GM19240 (cell line): ENCODE measurements at regions not wholly inside any gene's neighbourhood (a gene's known extent, or its start where the extent isn't known, plus 50 kb on each side); places are given as distances from the start of the nearest gene placed in this dataset.

Source experiments
- DNase-seq: peaks from one replicate; pipeline ENCODE4 v3.0.0; 2011; ENCODE audit warnings: low spot score; ENCODE audit not compliant: insufficient read length

DNA sequence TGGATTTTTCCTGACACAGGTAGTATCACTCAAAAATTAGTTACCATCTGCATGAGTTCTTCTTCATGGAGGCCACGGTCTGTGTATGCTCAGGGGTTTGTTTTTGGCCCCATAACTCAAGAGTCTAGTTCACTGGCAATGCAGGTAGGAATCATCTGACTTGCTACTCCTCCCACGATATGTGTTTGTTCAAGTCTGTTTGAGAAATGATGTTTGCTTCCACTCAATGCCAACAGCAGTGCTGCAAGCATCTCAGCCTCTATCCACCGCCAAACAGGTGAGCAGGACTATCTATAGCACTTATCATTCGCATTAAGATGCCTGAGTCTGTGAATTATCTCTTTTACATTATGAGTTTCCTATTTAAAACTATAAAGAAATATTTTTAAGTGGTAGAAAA is 264.8 kb upstream of the PTGER4 start:
- no peak for DNase-seq

DNA sequence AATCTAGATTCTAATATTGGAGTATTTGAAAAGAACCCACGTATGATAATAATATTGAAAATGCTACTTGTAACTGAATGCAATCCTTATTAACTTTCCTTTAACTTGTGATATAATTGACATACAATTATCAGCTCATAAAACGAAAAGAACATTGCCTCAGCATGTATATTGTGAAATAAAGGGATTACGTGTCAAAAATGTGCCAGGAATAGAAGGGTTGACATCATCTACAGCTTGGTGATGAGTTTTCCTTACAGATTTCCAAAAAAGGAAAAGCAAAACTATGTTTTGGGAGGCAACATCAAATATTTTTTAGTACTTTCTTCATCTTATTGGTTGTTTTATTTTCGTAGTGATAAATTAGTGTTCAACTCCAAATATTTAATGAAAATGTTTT is 266.0 kb upstream of the PTGER4 start:
- no peak for DNase-seq

DNA sequence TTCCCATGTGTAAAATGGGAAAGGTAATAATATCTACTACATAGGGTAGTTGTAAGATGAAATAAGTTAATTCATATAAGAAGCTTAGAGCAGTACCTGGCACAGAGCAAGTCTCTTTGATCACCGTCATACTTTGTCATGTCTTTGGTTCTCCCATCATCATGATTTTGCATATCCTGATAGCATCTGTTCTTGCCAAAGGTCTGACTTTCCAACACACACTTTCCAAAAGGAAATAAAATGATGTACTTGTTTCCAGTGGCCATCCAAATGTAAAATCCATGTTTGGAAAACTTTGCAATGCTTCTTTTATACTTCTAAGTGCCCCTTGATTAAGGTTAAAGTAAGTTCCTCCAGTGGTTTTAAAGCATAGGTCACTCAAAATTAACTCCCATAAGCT is 266.9 kb upstream of the PTGER4 start:
- DNase-seq, result no peak

DNA sequence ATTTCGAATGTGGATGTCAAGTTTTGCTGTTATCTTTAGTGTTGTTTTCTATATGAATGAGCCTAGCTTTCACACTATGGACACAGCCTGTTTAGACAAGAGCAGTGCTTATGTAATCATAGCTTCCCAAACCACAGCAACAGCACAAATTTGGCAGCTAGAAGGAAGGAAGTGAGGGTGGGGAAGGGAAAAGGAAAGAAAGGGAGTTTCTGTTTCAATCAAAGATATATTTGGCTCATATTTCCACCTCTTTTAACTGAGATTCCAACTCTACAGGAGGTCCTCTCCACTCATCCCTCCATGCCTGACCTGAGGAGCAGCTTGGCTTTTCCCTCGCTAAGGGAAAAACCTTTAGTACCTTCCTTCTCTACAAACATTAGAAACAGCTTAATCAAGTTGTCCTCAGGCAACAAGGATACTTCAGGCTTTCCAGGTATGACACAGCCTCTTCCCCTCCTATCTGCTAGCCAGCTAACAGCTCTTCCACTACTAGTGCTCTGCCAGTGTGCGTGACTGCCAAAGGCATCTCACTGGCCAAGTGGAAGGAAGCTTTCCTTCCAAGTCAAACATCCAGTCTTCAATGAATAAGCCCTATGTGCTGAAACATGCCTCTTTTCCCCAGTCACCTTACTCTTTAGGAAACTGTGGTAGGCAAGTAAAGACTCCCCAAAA is 268.6 kb upstream of the PTGER4 start:
- DNase-seq, result no peak

DNA sequence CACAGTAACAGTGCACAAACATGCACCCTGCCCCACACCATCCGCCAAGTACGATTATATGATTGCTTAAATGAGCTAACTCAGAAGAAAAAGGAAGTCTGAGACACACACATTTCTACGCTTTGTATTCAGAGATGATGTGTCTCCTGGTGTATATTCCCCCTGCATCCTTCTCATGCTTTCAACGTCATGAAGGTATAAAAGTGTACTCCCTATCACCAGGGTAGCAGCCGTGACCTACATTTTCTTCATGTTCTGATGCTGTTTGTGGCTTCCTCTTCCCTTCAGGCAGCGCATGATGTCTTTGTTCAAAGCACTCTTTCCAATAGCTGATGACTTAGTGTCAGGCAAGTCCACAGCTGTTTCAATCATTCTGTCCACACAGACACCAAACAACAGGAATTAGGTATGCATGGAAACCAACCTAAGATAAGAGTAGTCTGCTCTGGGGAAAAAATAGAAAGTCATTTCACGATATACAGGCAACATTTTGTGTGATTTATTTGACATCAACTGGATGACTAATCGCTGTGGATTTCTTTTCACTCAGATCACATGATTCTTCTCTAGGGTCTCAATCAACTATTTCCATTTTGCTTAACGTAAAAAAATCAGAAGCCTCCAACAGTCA is 269.4 kb upstream of the PTGER4 start:
- no peak for DNase-seq

DNA sequence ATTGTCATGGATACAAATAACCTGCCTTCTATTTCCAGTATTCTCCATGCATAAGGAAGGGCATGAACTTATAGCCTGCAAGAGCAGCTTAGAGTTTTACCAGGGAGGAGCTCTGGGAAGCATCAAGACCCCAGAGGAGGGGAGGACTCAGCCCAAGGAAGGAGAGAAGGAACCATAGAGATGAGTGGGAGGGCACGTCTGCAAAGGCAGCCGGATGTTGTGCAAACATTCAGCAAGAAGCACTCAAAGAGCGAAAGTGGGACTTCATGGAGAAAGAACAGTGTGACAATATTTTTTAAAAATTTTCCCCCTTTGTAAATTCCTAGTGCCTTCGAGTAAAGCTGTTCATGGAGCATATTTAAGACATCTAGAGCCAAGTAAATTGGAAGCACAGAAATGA is 270.1 kb upstream of the PTGER4 start:
- DNase-seq, result no peak

DNA sequence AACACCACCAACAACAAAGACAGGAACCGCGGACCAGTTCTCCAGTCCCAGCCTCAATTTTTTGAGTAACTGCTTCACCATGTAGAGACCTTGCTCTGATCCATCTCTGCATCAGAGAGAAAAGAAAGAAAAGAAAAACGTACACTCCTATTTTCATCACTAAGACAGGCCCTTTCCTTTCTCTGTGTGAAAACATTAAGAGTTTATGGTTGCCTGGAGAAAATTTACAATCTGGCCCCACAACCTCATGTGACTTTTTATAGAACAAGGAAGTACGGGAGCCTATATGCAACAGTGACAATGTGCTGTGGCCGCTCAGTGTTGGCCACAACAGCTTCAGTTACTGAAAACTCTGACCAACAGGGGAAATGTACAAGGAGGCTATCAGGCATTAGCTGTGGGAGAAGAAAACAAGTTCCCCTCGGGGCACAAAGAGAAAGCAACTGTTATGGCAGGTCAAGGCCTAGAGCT is 272.9 kb upstream of the PTGER4 start:
- DNase-seq, result no peak

DNA sequence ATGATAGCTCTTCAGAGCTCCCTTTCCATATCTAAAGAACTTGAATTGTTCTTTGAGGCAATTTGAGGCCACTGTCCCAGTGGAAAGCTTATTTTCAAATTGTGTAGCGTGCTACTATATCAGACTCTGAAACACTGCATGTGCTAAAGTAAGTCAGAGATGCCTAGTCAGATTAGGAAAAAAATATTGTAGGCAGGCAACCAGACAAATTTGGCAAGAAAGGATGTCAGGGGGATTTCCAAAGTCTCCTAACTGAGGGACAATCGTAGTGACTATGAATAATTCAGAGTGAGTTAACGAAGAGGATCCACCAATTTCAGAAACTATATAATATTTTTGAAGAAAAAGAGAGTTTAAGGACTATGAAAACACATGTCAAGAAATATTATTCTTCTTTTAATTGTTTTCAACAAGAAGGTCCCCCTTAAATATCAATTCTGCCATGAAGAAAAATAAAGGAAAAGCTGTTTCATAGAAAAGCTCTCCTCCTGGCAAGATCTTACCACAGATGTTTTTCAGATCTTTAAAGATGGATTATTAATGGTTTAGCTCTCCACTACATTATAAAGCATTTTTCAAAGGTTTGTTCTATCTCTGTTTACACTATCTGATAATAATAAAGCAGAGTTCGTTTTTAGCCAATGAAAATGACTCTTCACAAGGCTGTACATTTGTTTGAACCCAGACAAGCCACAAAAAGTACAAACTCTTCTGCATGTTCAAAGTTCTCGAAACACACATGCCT is 273.5 kb upstream of the PTGER4 start:
- DNase-seq, result no peak

DNA sequence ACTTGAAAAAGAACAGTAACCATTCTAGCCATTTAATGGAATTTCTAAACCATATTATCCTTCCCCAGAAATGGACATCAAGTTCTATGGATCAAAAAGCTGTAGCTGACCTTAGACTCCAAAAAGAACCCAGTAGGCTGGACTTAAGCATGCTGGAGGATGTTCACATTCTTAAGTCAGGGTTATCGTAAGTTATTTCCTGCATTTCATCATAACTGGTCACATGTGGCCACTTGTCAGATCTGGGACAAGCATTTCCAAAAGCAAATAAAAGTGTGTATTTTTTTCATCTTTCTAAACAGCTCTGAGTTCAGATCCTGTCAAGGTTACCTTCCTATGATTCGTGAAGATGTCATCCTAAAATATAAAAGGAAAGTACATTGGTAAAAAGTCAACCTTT is 274.5 kb upstream of the PTGER4 start:
- DNase-seq, result no peak

DNA sequence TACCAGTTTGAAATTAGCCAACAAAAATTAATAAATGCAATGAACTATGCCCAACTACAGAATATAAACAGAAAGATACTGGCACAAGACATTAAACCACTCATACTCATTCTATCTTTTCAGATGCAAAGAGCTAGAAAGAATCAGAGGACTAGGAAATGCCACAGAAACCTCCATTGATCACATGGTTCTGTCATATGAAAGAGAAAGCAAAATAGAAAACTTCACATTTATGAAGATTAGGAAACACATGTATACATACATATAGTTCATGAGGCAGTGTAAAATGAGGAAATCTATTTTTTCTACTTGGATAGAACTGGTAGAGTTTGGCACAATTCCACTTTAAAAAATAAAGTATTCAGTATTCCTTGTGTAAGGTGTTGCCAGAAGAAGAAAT is 275.1 kb upstream of the PTGER4 start:
- no peak for DNase-seq

DNA sequence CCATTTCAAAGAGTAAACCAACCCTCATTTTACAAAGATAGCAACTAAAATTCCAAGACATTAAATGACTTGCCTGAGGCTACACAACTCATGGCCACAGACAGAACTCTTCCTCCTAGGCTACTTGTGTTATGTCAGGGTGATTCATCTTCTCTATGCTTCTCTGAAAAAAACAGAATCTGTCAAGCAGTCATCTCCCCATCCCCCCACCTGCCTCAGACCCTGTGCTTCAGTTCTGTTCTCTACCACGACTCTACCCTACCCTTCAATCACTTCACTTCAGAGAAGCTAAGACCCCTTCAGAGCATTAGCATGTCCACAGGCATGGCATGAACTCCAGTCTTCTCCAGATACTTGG is 277.7 kb upstream of the PTGER4 start:
- no peak for DNase-seq

DNA sequence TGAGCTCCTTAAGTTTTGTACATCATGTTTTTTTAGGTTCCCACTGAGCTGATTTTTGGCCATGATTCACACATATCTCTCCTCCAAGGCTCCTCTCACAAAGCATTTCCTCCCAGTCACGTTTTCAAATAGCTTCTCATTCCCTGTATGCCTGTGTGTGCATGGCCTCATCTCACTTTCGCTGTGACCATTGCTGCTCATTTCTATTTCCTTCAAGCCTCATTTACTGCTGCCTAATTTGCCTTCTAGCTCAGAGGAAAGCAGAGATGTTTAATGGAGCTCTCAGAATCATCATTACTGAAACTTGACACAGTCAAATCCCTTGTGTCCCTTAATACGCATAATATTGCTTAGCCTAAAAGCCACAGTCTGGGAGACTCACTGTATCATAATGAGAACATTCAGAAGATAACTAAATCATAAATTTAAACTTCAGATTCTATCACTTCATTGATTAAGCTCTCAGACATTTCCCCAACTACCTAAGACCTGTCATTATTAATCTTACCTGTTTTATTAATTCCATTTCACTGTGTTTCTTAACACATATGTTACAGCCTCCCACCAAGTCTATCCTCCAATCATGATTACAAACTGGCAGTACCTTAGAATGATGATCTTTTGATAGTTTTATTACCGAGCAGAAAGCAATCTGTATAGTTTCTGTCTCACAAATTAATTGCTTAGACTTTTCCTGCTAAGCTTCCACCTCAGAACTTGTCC is 278.3 kb upstream of the PTGER4 start:
- DNase-seq, result no peak

DNA sequence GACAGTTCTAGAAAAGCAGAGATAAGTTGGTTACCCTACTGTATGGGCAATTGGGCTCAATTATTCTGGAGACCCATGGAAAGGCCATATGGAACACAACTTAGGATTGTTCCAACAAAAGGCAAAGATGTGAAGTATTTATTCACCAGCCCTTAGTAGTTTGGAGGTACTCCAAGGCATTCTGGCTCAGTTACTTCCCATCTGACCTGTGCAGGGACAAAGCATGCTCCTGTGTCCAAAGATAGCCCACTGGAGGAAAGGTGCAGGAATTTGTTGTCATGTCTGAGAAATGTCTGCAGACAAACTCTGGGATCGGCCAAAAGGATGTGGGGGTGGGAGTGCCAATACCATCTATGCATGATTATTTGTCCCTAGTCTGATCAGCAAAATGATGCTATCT is 279.5 kb upstream of the PTGER4 start:
- DNase-seq, result no peak

DNA sequence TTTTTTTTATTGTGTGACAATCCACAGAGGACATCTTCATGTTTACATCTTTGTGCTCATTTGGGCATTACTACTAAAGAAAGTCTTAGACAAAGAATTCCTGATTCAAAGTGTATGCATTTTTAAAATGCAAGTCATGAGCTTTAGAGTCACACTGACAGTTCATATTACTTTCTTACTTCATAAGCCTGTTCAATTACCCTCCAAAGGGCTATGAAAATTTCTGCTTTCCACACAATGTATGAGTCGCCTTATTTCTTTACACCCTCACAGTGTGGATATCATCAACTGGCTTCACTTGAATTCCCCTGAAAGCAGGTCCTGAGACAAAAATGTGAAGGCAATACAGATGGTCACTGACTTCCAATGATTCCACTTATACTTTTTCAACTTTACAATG is 280.4 kb upstream of the PTGER4 start:
- DNase-seq, result no peak

DNA sequence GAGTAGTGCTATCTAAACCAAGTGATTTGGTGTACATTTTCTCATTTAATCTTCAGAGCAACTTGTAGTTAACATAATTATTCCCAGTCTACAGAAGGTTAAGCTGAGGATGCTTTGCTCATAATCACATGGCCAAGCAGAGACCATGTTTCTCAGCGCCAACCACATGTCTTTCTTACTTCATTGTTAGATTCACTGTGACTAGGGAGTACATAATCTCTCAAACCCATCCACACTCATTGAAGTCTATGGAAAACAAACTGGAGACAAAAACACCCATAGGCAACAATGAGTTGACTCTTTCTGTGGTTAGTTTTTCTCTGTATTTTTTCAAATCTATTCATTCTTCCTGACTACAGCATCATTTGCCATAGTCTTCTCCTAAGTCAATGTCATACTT is 281.7 kb upstream of the PTGER4 start:
- no peak for DNase-seq

DNA sequence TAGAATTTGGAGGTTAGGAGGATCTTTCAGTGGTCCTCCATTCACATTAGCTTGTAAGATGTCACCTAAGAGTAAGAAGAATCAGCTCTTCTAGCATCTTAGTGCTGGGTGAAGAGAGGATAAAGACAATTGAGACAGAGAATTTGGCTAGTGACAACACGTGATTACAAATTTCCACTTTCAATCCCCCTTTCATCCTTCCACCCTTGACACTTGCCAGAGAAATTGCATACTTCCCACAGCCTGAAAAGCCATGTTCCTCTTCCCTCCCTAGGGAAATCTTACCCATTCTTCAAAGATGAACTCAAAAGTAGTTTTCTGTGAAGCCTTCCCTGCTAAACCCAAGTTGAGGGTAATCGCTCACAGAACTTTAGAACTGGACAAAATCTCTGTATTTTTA is 282.6 kb upstream of the PTGER4 start:
- no peak for DNase-seq

DNA sequence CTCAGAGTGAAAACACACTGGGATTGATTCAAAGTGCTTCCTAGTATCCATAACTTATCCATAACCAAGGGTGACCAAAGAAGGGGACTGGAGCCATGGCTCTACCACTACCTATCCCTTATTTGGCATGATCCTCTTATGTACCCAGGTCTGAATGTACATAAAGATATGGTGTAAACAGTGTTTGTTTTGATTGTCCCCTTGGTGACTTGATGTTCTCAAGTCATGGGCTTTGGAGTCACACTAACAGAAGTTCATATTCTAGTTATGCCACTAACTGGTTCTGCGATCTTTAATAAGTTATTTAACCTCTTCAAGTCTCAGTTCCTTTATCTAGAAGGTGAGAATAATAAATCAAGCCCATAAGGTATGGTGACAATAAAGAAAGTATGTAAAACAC is 283.4 kb upstream of the PTGER4 start:
- no peak for DNase-seq

DNA sequence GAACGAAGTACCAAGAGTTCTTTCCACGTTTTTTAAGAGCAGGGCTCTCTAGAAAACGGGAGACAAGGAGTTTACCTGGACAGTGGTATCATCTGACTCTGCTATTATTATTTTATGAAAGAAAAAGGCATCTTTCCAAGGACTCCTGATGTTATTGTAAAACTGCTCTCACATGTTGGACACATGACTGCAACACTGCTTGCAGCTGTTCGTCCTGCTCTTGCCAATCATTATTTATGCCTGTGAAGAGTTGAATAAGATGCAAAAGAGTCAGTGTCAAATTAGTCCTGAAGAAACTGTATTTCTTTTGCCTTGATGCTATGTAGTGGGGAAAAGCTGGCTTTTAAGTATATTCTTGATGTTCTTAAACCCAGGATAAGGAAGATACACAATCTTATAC is 284.5 kb upstream of the PTGER4 start:
- DNase-seq, result no peak

DNA sequence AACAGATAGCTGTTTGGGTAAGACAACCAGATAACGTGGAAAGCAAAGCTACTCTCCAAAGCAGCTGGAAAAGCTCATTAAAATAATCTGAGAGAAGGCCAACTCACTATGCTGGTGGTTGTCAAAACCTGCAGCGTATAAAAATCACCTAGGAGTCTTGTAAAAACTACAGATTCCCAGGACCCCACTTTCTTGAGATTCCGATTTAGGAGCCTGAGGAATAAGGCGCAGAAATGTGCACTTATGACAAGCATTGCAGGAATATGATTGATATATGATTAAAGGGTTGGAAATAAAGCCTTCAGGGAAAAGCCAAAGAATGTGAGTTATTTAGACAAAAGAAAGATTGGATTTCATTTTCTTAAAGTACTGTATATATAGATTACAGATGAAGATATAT is 285.0 kb upstream of the PTGER4 start:
- DNase-seq, result no peak

DNA sequence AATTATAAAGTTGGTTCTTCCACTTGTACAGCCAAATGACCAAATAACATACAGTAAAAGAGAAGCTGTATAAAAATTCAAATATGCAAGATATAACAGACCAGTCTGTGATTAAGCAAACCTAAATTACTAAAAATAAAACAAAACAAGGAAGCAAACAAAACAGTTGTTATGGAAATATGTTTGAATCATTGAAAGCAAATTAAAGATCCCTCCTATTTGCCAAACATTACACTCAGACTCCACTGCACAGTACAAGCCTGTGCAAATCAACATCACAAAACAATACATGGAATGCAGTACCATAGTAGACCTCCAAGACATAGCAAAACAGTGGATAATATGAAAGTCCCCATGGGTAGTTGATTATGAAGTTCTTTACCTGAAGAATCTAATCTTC is 288.1 kb upstream of the PTGER4 start:
- DNase-seq, result no peak

DNA sequence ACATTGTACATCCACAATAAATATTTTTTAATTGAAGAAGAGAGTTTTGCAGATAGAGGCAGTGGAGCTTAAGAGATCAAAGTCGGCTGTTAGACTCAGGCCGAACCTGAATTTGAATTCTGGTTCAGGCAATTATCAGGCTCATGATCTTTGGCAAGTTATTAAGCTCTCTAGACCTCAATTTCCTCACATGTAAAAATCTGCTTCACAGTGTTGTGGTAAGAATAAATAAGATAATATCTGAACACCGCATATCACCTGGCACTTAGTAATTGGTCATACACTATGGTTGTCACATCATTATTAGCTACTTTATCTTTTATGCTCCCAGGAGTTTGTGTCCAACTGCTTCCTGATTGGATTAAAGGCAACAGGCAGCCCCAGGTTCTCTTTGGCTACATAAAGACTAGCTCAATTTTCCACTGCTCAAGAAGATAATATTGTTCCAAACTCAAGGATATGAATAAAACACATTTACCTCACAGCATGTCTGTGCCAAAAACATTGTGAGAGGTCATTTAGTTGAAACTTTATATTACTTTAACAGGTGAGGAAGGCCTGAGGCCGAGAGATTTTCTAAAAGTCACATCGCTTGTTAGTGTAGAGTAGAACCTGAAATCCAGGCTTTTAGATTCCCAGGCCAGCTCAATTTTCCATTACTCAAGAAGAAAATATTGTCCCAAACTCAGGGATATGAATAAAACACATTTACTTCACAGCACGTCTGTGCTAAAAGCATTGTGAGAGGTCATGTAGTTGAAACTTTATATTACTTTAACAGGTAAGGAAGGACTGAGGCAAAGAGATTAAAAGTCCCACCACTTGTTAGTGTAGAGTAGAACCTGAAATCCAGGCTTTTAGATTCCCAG is 289.2 kb upstream of the PTGER4 start:
- DNase-seq, result no peak
